Bone marrow (tissue), 2 donors: ENCODE measurements at regions not wholly inside any gene's neighbourhood (a gene's known extent, or its start where the extent isn't known, plus 50 kb on each side); places are given as distances from the start of the nearest gene placed in this dataset.
"Not testable (repeated sequence)": the region's sequence is repeated elsewhere in the genome, so short reads cannot be mapped to it uniquely, and the experiment has no call there.

Experiments used
- DNase-seq, 2 donors: peaks; one replicate each; lab custom pipeline; 2025; lab: John Stamatoyannopoulos, UW

DNA sequence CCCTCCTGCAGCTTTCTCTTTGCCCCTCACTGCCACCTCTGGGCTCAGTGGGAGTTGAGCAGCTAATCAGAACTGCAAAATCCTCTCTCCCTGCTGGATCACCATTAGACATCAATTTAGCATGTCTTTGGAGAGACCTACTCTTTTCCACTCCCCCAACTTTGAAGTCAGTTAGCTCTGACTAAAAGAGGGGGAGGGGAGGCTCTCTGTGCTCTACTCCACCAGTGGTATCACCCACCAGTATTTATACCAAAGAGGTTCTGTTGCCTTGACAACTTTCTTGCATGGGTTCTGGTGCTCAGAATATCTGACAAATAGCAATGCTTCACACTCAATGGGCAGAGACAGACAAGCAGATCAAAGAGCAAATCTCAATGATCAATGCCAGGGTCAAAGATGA, 146.2 kb upstream of the ROPN1 start:
- no peak for DNase-seq

- no peak for DNase-seq
Observed at GRCh38 chr3:124140746-124141145, 148.8 kb upstream of the ROPN1 start.

GRCh38 chr3:124142389-124142970, 150.6 kb upstream of the ROPN1 start:
- DNase-seq = no peak

- DNase-seq = no peak
Observed at GRCh38 chr3:124143047-124143446, 151.1 kb upstream of the ROPN1 start.

DNA sequence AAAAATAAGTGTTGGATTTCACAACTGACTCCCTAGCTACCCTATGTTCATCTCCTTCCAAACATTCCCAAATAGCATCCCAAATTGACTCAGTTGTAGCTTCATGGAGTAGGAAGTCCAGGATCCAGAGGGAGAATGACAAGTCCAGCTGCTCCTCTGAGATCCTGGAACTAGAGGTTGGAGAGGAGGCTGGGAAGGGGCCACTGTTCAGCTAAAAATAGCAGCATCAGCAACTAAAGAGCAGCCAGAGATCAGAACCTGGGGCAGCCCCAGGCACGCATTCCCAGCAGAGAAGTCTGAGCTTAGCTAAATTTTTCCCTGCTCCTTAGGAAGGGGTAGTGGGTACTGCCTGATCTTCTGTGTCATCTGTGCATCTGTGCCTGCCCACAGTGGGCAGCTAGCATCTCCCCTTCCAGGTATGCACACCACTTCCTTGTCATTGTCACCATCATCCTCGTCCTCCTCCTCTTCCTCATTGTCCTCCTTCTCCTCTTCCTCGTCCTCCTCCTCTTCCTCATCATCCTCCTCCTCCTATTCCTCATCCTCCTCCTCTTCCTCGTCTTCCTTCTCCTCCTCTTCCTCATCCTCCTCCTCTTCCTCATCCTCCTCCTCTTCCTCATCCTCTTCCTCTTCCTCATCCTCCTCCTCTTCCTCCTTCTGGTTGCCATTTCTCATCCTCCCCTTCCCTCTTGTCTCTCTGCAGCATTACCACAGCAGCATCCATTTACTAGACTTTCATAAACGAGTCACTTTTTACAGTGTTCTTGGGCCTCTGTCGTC, 152.3 kb upstream of the ROPN1 start:
- DNase-seq = no peak

GRCh38 chr3:124147429-124147828, 155.5 kb upstream of the ROPN1 start:
- DNase-seq = no peak

- no peak for DNase-seq
Observed at GRCh38 chr3:124147946-124148345, 156.0 kb upstream of the ROPN1 start.

GRCh38 chr3:124149081-124149480, 157.2 kb upstream of the ROPN1 start:
- no peak for DNase-seq

DNA sequence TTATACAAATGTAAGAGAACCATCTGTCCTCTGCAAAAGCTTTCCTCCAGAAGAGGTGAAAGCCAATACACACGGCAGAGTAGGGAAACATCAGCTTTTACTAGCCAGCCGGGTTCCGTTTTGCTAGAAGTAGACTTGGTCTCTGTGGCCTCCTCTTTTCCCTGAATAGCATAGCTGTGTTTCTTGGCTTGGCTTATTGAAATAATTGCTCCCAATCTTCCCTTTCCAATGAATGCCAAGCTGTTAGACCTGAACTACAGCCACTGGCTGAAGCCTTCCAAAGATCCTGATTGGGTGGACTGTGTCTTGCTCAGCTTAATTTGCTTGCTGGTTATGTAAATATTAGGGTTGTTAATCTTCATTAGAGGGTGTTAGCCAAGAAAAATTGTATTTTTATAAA, 157.8 kb upstream of the ROPN1 start:
- DNase-seq = no peak

DNA sequence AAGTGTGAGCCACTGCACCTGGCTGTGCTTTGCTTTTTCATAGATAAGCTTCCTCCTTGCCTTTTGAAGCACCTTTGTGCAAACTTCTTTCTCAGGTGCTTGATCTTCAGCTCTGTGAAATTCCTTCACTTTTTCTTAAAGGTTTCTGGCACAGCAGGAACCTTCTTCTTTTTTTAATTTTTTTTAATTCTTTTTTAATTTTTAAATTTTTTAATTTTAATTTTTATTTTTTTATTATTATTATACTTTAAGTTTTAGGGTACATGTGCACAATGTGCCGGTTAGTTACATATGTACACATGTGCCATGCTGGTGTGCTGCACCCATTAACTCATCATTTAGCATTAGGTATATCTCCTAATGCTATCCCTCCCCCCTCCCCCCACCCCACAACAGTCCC, 161.0 kb upstream of the ROPN1 start:
- not testable (repeated sequence) for DNase-seq

DNA sequence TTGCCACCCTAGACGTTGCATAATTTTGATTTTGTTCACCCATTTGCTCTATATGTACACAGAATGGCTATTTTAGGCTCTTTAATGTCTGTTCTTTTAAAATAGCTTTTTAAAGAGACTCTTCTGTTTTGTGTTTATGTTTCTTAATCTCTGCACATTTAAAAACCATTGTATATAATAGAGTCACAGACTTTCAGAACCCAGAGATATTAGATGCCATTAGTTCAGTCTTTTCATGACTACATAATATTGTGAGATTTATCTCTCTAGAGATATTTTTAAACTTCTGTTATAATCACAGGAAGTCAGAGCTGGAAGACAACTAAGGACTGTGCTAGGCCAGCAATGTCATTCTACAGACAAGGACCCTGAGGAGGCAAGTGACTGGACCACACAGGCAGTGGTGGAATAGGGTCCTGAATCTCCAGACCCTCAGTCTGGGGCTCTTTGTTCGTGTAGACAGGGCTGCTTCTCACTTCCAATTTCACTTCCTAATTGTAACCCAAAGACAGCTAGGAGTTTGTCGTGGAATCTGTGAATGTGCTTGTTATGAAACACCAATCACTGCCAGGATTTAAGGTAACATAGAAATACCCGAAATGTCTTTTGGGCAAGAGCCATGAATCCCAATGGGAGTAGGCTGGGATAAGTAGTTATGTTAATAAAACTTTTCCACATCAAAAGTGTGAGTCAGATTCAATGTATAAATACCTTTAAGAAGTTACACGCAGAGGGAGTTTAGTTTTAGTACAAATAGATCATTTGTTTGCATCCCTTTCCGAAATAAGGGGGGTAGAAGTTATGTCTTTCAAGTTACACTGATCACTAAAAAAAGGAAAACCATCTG, 165.2 kb upstream of the ROPN1 start:
- no peak for DNase-seq

DNA sequence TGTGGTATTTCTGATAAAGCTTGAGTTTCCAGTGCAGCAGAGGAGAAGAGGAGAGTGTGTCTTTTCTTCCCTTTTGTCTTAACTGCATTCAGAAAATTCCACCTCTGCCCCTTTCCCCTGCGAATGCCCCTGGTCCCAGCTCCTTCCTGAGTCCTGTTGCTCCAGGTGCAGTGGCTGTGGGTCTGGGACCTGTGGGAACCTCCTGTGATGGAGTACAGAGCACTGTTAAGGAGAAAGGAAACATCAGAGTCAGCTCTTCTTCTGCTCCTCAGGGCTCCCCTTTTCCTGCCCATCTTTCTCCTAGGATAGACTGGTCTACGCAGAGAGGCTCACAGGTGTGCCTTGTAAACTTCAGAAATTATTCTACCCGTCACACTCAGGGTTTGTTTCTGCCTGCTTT, 165.8 kb upstream of the ROPN1 start:
- no peak for DNase-seq

GRCh38 chr3:124158168-124158881, 166.4 kb upstream of the ROPN1 start:
- DNase-seq = no peak

GRCh38 chr3:124161448-124161847, 169.5 kb upstream of the ROPN1 start:
- DNase-seq = no peak

DNA sequence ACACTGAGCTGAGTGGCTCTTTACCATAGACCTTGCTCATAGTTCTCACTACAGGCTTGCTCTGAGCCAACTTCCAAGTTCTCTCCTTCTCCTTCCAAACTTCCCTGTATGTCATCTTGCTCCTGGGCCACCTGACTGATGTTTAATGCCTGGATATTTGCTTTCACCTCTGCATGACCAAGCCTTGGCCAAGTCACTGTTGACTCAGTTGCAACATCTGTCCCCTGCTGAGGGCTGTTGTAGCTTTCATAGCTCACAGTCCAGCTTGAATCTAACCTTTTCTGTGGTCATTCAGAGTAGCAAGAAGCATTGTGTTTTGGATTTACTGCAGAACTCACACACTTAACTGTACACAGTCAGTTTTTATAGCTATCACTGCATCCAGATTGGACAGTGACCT, 171.8 kb upstream of the ROPN1 start:
- no peak for DNase-seq

- no peak for DNase-seq
Observed at GRCh38 chr3:124168271-124168670, 176.3 kb upstream of the ROPN1 start.

DNA sequence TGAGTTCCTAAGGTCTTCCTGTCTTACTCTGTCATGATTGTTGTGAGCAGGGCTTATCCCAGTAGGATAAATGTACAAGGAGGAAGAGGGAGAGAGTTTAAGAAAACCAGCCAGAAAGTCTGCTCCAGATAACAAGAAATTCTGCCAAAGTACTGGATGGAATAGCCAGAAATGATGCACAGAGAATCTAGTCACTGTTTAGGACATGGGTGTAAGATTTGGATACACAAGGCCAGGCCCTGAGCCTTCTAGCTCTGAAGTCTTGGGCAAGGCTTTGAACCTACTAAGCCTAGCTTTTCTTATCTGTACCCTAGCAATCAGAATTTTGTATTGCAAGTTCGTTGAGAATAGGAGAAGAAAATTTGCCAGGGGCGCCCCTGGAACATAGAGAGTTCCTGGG, 180.4 kb upstream of the ROPN1 start:
- no peak for DNase-seq

- no peak for DNase-seq
Observed at GRCh38 chr3:124172816-124173215, 180.9 kb upstream of the ROPN1 start.

GRCh38 chr3:124174476-124174875, 182.6 kb upstream of the ROPN1 start:
- no peak for DNase-seq

DNA sequence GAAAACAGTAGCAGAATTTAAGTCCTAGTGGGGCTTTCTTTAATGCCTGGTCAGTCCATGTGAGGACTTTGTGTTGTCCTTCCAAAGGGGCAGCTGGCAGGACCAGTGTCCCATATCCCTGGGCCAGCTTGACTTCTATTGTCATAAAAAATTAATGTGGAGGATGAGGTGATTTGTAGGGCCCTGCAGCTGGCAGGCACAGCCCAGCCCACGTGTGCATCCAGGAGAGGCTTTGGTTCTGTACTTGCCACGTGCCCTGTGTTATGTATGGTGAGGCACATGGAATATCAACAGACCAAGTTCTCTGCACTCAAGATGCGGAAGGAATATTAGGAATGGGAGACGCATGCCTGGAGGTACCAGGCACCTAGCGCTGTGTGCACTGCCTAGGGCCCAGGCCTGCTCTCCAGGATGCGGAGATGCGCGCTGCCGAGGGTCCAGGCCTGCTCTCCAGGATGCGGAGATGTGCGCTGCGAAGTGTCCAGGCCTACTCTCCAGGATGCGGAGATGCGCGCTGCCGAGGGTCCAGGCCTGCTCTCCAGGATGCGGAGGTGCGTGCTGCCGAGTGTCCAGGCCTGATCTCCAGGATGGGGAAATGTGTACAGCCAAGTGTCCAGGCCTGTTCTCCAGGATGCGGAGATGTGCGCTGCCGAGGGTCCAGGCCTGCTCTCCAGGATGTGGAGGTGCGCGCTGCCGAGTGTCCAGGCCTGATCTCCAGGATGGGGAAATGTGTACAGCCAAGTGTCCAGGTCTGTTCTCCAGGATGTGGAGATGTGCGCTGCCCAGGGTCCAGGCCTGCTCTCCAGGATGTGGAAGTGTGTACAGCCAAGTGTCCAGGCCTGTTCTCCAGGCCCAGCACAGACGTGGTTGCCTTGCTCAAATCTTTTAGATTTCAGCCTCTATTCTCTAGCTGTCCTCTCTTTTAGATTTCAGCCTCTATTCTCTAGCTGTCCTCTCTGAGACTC, 183.3 kb upstream of the ROPN1 start:
- no peak for DNase-seq

DNA sequence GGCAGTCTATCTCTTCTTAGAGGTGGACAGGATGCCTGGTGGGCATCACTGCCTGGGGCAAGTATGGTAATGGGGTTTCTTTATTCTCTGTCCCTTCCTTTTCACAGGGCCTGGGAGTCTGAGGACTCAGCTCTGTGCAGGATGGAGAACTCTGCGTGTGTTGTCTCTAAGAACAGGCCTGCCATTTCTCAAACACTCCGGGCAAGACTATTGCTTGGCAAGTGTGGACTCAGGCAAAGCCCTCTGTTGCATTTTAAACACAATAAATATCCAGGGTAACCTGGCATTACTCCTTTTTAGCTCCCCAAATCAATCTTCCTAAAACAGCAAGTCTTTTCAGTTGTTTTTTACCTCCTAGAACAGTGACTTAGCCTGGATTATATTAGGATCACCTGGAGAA, 185.1 kb upstream of the ROPN1 start:
- DNase-seq = no peak
